ENCODE measurements at regions not wholly inside any gene's neighbourhood (a gene's known extent, or its start where the extent isn't known, plus 50 kb on each side); places are given as distances from the start of the nearest gene placed in this dataset.

DNA sequence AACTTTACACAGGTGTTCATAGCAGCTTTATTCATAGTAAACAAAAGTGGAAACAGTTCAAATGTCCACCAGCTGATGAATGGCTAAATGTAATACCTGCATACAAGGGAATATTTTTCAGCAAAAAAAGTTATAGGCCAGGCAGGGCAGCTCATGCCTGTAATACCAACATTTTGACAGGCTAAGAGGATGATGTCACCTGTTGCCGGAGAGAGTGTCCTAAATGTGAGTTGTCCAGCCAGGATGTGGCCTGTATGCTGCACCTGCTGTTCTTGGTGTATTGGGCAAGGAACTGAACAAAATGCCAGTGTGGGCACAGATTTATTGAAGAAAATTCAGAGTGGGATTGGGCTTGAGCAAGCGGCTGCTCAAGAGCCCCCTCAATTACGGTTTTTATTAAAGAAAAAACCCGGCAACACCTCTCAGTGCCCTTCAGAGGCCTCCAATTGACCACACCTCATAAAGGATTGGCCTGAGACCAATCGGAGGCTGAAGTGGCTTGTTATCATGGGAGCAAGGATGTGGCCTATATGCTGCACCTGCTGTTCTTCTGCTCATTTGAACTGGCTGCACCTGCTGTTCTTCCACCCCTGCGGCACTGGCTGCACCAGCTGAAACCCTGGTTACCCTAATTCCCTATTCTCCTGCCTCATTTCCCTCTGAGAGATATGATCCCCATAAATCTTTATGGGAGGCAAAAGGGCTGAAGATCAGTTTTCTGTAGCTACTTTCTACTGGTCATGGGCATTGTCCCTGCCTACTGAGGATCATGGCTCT, 129.8 kb downstream of the GPCPD1 start:
- TF ChIP-seq EZH2 (IDR thresholded peaks at IDR 0.05; ENCODE audit: borderline replicate concordance, low read length) = no peak
- TF ChIP-seq, protein P1, sequence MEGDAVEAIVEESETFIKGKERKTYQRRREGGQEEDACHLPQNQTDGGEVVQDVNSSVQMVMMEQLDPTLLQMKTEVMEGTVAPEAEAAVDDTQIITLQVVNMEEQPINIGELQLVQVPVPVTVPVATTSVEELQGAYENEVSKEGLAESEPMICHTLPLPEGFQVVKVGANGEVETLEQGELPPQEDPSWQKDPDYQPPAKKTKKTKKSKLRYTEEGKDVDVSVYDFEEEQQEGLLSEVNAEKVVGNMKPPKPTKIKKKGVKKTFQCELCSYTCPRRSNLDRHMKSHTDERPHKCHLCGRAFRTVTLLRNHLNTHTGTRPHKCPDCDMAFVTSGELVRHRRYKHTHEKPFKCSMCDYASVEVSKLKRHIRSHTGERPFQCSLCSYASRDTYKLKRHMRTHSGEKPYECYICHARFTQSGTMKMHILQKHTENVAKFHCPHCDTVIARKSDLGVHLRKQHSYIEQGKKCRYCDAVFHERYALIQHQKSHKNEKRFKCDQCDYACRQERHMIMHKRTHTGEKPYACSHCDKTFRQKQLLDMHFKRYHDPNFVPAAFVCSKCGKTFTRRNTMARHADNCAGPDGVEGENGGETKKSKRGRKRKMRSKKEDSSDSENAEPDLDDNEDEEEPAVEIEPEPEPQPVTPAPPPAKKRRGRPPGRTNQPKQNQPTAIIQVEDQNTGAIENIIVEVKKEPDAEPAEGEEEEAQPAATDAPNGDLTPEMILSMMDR (conservative IDR thresholded peaks at IDR 0.05 in 1 of 2, IDR thresholded peaks at IDR 0.05 in 1 of 2; ENCODE audit: extremely low read depth in 1 of 2, insufficient read depth in 1 of 2, low read depth in 1 of 2, low read length in 2 of 2) = no peak
